Endodermal cell (in vitro differentiated cells): ENCODE measurements at regions not wholly inside any gene's neighbourhood (a gene's known extent, or its start where the extent isn't known, plus 50 kb on each side); places are given as distances from the start of the nearest gene placed in this dataset.

Experiments used
- DNase-seq: peaks from one replicate; pipeline ENCODE4 v3.0.0-alpha.2; 2017
- H3K27ac ChIP-seq: 2 replicates; pipeline ENCODE4 v1.5.1; 2013; ENCODE audit warnings: mild to moderate bottlenecking, low read depth, low read length, moderate library complexity
- H3K27me3 ChIP-seq: 2 replicates; pipeline ENCODE4 v1.6.1; 2013; ENCODE audit warnings: mild to moderate bottlenecking, low read length, moderate library complexity; ENCODE audit not compliant: insufficient read depth, control insufficient read depth, poor library complexity, severe bottlenecking
- H3K36me3 ChIP-seq: 2 replicates; pipeline ENCODE4 v1.7.0; 2013; ENCODE audit warnings: mild to moderate bottlenecking, low read length, moderate library complexity; ENCODE audit not compliant: control insufficient read depth, insufficient read depth
- H3K4me1 ChIP-seq: one replicate; pipeline ENCODE4 v1.7.0; 2013; ENCODE audit warnings: low read length; ENCODE audit not compliant: control insufficient read depth, insufficient read depth
- H3K4me3 ChIP-seq: 2 replicates; pipeline ENCODE4 v1.5.1; 2013; ENCODE audit warnings: mild to moderate bottlenecking, low read length, moderate library complexity
- H3K9ac ChIP-seq: 2 replicates; pipeline ENCODE4 v1.6.1; 2013; ENCODE audit warnings: mild to moderate bottlenecking, low read length, moderate library complexity; ENCODE audit not compliant: poor library complexity, severe bottlenecking; ENCODE audit errors: extremely low read depth
- H3K9me3 ChIP-seq: 2 replicates; pipeline ENCODE4 v1.6.1; 2013; ENCODE audit warnings: mild to moderate bottlenecking, low read length, moderate library complexity; ENCODE audit not compliant: control insufficient read depth
- H3K27ac Mint-ChIP-seq: 2 replicates; pipeline ENCODE4 v1.8.0; 2020; ENCODE audit warnings: mixed read lengths
- H3K27me3 Mint-ChIP-seq: 2 replicates; pipeline ENCODE4 v1.8.0; 2021; ENCODE audit warnings: mild to moderate bottlenecking, mixed read lengths; ENCODE audit not compliant: insufficient read depth
- H3K36me3 Mint-ChIP-seq: 2 replicates; pipeline ENCODE4 v1.8.0; 2020; ENCODE audit warnings: low read depth, mixed read lengths
- H3K4me1 Mint-ChIP-seq: 2 replicates; pipeline ENCODE4 v1.8.0; 2020; ENCODE audit warnings: mixed read lengths
- H3K4me3 Mint-ChIP-seq: 2 replicates; pipeline ENCODE4 v1.8.0; 2020; ENCODE audit warnings: mild to moderate bottlenecking, moderate library complexity, mixed read lengths
- H3K9me3 Mint-ChIP-seq: 2 replicates; pipeline ENCODE4 v1.8.0; 2020; ENCODE audit warnings: mild to moderate bottlenecking, mixed read lengths
- whole genome bisulfite sequencing, 2 experiments: methylation state at CpG; one replicate each; pipeline versions ENCODE4 v1.1.5 to v1.1.7; 2013; ENCODE audit warnings: missing lambda C conversion rate in 2 of 2, mixed read lengths in 1 of 2; ENCODE audit not compliant: insufficient coverage in 1 of 2, insufficient read length in 1 of 2; 5-methylcytosine and 5-hydroxymethylcytosine counted together
- TF ChIP-seq, protein P1 (sequence below): fragments of 200-600 bp; sonication (generic); conservative IDR thresholded peaks from 2 replicates; pipeline ENCODE4 v1.5.0; 2021; ENCODE audit warnings: antibody characterized with exemption, mild to moderate bottlenecking

DNA sequence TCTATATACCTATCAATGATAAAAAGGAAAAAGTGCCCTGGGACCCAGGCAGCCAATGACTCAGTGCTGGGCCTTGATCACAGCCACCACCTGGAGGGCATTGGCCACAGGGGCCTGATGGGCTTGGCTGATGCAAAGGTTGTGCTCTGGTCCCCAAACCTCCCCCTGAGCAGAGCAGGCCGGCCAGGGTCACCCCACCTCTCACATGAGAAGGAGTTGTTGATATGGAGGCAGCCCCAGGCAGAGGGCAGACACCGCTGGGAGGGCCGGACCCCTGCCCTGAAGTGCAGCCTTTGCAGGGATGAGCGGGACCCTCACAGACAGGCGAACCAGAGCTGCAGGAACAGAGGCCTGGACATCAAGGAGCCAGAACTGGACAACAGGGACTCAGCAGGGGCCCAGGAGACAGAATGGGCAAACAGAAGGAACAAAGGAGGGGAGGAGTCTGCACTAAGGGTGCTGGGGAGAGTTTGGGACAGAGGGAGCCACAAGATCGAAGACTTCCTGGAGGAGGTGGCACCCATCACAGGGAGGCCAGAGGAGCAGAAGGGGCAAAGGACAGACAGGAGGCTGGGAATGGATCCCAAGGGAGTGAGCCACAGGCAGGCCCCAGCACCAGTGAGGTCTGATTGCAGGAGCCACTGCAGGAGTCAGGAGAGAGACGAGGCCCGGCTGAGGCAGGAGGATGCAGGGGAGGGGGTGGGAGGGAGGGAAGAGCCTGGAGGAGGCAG lies 105.0 kb downstream of the TNFAIP2 start:
- TF ChIP-seq, protein P1, sequence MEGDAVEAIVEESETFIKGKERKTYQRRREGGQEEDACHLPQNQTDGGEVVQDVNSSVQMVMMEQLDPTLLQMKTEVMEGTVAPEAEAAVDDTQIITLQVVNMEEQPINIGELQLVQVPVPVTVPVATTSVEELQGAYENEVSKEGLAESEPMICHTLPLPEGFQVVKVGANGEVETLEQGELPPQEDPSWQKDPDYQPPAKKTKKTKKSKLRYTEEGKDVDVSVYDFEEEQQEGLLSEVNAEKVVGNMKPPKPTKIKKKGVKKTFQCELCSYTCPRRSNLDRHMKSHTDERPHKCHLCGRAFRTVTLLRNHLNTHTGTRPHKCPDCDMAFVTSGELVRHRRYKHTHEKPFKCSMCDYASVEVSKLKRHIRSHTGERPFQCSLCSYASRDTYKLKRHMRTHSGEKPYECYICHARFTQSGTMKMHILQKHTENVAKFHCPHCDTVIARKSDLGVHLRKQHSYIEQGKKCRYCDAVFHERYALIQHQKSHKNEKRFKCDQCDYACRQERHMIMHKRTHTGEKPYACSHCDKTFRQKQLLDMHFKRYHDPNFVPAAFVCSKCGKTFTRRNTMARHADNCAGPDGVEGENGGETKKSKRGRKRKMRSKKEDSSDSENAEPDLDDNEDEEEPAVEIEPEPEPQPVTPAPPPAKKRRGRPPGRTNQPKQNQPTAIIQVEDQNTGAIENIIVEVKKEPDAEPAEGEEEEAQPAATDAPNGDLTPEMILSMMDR = no peak
- Mint-ChIP-seq H3K4me3 (no peak overlapping the region), H3K9me3 (no peaks in the 10 kb centered on the region), H3K27me3 (peaks cover 17% of the 10 kb centered on the region), H3K27ac (peak overlapping the region; percentile 35), H3K36me3 (no peaks in the 10 kb centered on the region), H3K4me1 (peaks cover 8% of the 10 kb centered on the region)
- H3K36me3 ChIP-seq = no peaks in the 10 kb centered on the region
- H3K27ac ChIP-seq = no peak overlapping the region
- 80 to 97% methylated on average over 4 to 8 of the region's 8 CpGs for WGBS, 2 experiments
- no peak for DNase-seq
- no peaks in the 10 kb centered on the region for H3K27me3 ChIP-seq
- H3K9me3 ChIP-seq = no peaks in the 10 kb centered on the region
- H3K9ac ChIP-seq = no peak overlapping the region
- H3K4me1 ChIP-seq = no peaks in the 10 kb centered on the region
- H3K4me3 ChIP-seq = no peak overlapping the region

DNA sequence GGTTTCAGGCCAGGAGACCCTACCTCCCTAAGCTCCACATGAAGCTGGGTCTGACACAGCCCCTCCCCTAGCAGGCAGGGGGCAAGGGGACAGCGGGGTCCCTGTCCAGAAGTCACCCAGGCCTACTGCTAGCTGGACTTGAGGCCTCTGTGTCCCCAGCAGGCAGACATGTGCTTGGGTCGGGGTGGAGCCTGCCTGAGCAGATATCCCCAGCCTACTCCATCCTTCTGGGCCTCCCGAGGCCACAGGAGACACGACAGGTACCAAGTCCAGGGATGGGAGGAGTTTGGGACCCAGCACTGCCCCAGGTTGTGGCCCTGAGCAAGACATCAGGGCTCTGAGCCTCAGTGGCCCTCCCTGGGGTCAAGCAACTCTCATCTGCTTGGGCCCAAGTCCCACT lies 105.2 kb upstream of the EIF5 start:
- no peak for DNase-seq
- no peak overlapping the region for H3K27ac ChIP-seq
- H3K27me3 ChIP-seq = no peaks in the 10 kb centered on the region
- TF ChIP-seq, protein P1 = no peak
- WGBS, 2 experiments = 92 to 95% methylated on average over 3 to 4 of the region's 4 CpGs
- no peak overlapping the region for H3K4me3 ChIP-seq
- H3K9me3 ChIP-seq = no peaks in the 10 kb centered on the region
- Mint-ChIP-seq H3K36me3 (no peaks in the 10 kb centered on the region), H3K9me3 (peaks cover 4% of the 10 kb centered on the region), H3K4me3 (no peak overlapping the region), H3K27me3 (peaks cover 19% of the 10 kb centered on the region), H3K4me1 (peaks cover 8% of the 10 kb centered on the region), H3K27ac (no peak overlapping the region)
- no peaks in the 10 kb centered on the region for H3K4me1 ChIP-seq
- no peak overlapping the region for H3K9ac ChIP-seq
- H3K36me3 ChIP-seq = no peaks in the 10 kb centered on the region

DNA sequence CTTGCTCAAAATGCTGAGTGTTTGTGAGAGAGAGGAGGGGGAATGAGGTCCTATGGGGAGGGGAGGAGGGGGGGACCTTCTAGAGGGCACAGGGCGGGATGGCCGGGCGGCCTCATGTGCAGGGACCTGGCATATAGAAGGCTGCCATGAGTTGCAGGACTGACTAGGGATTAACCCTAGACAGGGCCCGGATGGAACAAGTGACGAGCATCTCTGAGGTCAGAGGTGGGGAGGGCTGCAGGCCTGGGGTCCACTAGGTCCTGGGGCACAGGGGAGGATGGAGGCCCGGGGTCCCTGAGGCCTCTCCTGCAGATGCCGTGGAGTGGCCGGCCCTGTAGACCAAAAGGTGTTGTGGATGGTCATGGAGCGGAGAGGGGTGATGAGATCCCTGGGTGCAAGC lies 104.0 kb upstream of the EIF5 start:
- Histone ChIP-seq H3K4me1 (no peaks in the 10 kb centered on the region), H3K36me3 (no peaks in the 10 kb centered on the region), H3K27ac (no peak overlapping the region), H3K9me3 (no peaks in the 10 kb centered on the region), H3K27me3 (no peaks in the 10 kb centered on the region), H3K9ac (no peak overlapping the region), H3K4me3 (no peak overlapping the region)
- Mint-ChIP-seq H3K4me1 (peaks cover 6% of the 10 kb centered on the region), H3K9me3 (peaks cover 11% of the 10 kb centered on the region), H3K36me3 (no peaks in the 10 kb centered on the region), H3K27ac (no peak overlapping the region), H3K27me3 (peaks cover 22% of the 10 kb centered on the region), H3K4me3 (no peak overlapping the region)
- TF ChIP-seq, protein P1 = no peak
- WGBS, 2 experiments = 89 to 98% methylated on average over 5 to 9 of the region's 9 CpGs
- DNase-seq = no peak
